Natural killer cell (primary cell): ENCODE measurements at regions not wholly inside any gene's neighbourhood (a gene's known extent, or its start where the extent isn't known, plus 50 kb on each side); places are given as distances from the start of the nearest gene placed in this dataset.

Experiments used
- ATAC-seq, 3 donors: fragments of 150-1000 bp in 2 of 3; fragments of 200-7000 bp in 1 of 3; cut with Tn5 transposase; 1 replicate in 1 of 3; 2 replicates in 2 of 3; pipeline ENCODE4 v1.10.0; 2021; ENCODE audit warnings: mild to moderate bottlenecking in 2 of 3, moderate library complexity in 2 of 3
- DNase-seq, 2 donors: peaks; one replicate each; pipeline versions ENCODE4 v3.0.0 to v3.0.0-alpha.2; 2013 to 2021; ENCODE audit warnings: mixed read lengths in 1 of 2
- H3K27ac ChIP-seq: one replicate; pipeline ENCODE4 v1.5.1; 2013; ENCODE audit warnings: mild to moderate bottlenecking, low read length
- H3K27me3 ChIP-seq: one replicate; pipeline ENCODE4 v1.6.1; 2013; ENCODE audit warnings: low read length; ENCODE audit not compliant: control insufficient read depth, insufficient read depth
- H3K36me3 ChIP-seq: one replicate; pipeline ENCODE4 v1.6.1; 2013; ENCODE audit warnings: low read length; ENCODE audit not compliant: control insufficient read depth, insufficient read depth
- H3K4me1 ChIP-seq: one replicate; pipeline ENCODE4 v1.6.1; 2013; ENCODE audit warnings: low read length; ENCODE audit not compliant: control insufficient read depth, insufficient read depth
- H3K4me3 ChIP-seq: one replicate; pipeline ENCODE4 v1.5.1; 2013; ENCODE audit warnings: low read length
- H3K9me3 ChIP-seq: one replicate; pipeline ENCODE4 v1.6.1; 2013; ENCODE audit warnings: low read length; ENCODE audit not compliant: control insufficient read depth, insufficient read depth
- H3K27ac Mint-ChIP-seq, 2 donors: one replicate each; pipeline ENCODE4 v1.8.0; 2022; ENCODE audit warnings: mild to moderate bottlenecking in 2 of 2, mixed read lengths in 2 of 2, moderate library complexity in 1 of 2
- H3K27me3 Mint-ChIP-seq, 2 donors: one replicate each; pipeline ENCODE4 v1.8.0; 2022; ENCODE audit warnings: low read depth in 2 of 2, mixed read lengths in 2 of 2
- H3K36me3 Mint-ChIP-seq: one replicate; pipeline ENCODE4 v1.8.0; 2022; ENCODE audit warnings: mixed read lengths
- H3K4me1 Mint-ChIP-seq, 2 donors: one replicate each; pipeline ENCODE4 v1.8.0; 2022; ENCODE audit warnings: mixed read lengths in 2 of 2
- H3K4me3 Mint-ChIP-seq: one replicate; pipeline ENCODE4 v1.8.0; 2022; ENCODE audit warnings: mild to moderate bottlenecking, moderate library complexity, mixed read lengths
- H3K9me3 Mint-ChIP-seq, 2 donors: one replicate each; pipeline ENCODE4 v1.8.0; 2022; ENCODE audit warnings: mixed read lengths in 2 of 2
- WGBS: methylation state at CpG from one replicate; pipeline ENCODE4 v1.1.7; 2013; ENCODE audit warnings: missing lambda C conversion rate; ENCODE audit not compliant: insufficient coverage; 5-methylcytosine and 5-hydroxymethylcytosine counted together
- intact Hi-C: fragments of 100-400 bp; cut with micrococcal nuclease; formaldehyde crosslinking; loops from one replicate; pipeline ENCODE4 v1.14.2; 2022
- TF ChIP-seq, protein P1 (sequence below): fragments of 200-600 bp; IDR thresholded peaks from one replicate; pipeline ENCODE4 v1.8.0; 2022; ENCODE audit warnings: antibody characterized with exemption

DNA sequence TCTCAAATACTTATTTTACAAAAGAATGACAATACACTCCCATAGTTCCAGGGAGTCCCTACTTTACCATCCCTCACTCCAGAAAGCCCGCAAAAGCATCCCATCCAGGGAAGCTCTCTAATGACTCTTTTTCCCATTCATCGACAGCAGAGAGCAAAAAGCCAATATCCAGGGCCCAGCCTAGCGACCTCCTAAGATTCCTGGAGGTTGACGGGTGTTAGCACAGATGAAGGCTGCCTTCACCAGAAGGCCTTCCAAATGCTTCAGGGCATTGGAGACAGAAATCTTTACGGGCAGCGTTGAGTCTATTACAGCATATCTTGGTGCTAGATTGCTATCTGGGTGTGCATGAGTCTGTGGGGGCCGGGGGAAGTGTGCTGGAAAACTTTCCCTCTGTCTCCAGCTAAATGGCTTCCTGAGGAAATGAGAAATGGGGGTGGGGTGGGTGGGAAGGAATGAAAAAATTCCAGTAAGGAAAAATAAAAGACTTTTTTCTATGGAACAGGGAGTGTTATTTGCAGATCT is 136.6 kb downstream of the PROX1 start:
- Histone ChIP-seq H3K27ac (no peak overlapping the region), H3K9me3 (no peaks in the 10 kb centered on the region), H3K27me3 (no peaks in the 10 kb centered on the region), H3K36me3 (no peaks in the 10 kb centered on the region), H3K4me1 (no peaks in the 10 kb centered on the region), H3K4me3 (no peak overlapping the region)
- peaks cover 2% of the 10 kb centered on the region in 2 donors for H3K9me3 Mint-ChIP-seq
- DNase-seq (no peak), ATAC-seq (no peak)
- H3K4me3 Mint-ChIP-seq, result no peak overlapping the region
- peaks cover 0 to 9% of the 10 kb centered on the region in 2 donors for H3K27me3 Mint-ChIP-seq
- H3K36me3 Mint-ChIP-seq, result no peaks in the 10 kb centered on the region
- TF ChIP-seq, protein P1, sequence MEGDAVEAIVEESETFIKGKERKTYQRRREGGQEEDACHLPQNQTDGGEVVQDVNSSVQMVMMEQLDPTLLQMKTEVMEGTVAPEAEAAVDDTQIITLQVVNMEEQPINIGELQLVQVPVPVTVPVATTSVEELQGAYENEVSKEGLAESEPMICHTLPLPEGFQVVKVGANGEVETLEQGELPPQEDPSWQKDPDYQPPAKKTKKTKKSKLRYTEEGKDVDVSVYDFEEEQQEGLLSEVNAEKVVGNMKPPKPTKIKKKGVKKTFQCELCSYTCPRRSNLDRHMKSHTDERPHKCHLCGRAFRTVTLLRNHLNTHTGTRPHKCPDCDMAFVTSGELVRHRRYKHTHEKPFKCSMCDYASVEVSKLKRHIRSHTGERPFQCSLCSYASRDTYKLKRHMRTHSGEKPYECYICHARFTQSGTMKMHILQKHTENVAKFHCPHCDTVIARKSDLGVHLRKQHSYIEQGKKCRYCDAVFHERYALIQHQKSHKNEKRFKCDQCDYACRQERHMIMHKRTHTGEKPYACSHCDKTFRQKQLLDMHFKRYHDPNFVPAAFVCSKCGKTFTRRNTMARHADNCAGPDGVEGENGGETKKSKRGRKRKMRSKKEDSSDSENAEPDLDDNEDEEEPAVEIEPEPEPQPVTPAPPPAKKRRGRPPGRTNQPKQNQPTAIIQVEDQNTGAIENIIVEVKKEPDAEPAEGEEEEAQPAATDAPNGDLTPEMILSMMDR, result no peak
- intact Hi-C loops, result no loop called here
- H3K4me1 Mint-ChIP-seq, result no peaks in the 10 kb centered on the region
- H3K27ac Mint-ChIP-seq, result no peak overlapping the region
- 61% methylated on average over 7 of the region's 7 CpGs for WGBS

DNA sequence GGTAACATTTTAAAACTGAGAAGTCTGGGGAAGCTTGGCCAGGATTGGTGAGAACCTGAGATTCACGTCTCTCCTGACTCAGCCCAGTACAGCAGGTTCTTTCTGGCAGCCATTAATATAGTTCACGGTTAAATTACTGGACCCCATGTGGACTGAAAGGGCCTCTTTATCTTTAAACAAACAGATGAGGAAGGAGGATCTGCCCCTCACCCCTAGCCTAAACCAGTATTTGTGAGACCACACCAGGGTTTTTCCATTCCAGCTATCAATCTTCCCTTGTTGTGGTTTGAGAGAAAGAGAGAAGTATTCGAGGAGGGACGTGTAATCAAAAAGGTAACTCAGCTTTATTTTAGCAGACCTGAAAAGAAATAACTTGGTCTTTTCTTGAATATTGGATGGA is 137.1 kb downstream of the PROX1 start:
- intact Hi-C loops, result no loop called here

DNA sequence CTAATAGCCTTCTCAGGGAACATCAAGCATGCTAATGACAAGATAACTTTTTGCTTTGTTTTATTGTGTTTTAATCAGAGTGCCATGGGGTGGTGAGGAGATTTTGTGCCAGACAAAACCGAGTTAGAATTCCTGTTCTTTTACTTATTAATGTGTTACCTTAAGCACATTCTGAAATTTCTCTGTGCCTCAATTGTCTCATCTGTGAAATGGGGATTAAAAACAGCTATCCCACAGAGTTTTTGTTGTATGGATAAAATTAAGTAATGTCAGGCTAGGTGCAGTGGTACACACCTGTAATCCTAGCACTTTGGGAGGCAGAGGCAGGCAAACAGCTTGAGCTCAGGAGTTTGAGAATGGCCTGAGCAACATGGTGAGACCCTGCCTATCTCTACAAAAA is 138.0 kb downstream of the PROX1 start:
- Mint-ChIP-seq H3K27me3 (peaks cover 0 to 9% of the 10 kb centered on the region in 2 donors), H3K4me1 (no peaks in the 10 kb centered on the region), H3K36me3 (no peaks in the 10 kb centered on the region), H3K9me3 (no peaks in the 10 kb centered on the region), H3K4me3 (no peak overlapping the region), H3K27ac (no peak overlapping the region)
- Histone ChIP-seq H3K4me1 (no peaks in the 10 kb centered on the region), H3K36me3 (no peaks in the 10 kb centered on the region), H3K27me3 (no peaks in the 10 kb centered on the region), H3K9me3 (no peaks in the 10 kb centered on the region), H3K27ac (no peak overlapping the region), H3K4me3 (no peak overlapping the region)
- DNase-seq (no peak), ATAC-seq (no peak)
- TF ChIP-seq, protein P1, result no peak
- intact Hi-C loops, result no loop called here
- WGBS, result no CpG with 5 or more reads among the region's 1 CpG

More for the DNA sequence above, 137.1 kb downstream of the PROX1 start:
- DNase-seq (no peak), ATAC-seq (no peak)
- Mint-ChIP-seq H3K9me3 (no peaks in the 10 kb centered on the region), H3K27ac (no peak overlapping the region), H3K4me1 (no peaks in the 10 kb centered on the region), H3K36me3 (no peaks in the 10 kb centered on the region), H3K4me3 (no peak overlapping the region), H3K27me3 (peaks cover 0 to 9% of the 10 kb centered on the region in 2 donors)
- no peaks in the 10 kb centered on the region for H3K4me1 ChIP-seq
- H3K36me3 ChIP-seq, result no peaks in the 10 kb centered on the region
- H3K9me3 ChIP-seq, result no peaks in the 10 kb centered on the region
- no peak overlapping the region for H3K4me3 ChIP-seq
- TF ChIP-seq, protein P1, result no peak
- 21% methylated on average over 2 of the region's 4 CpGs for WGBS
- H3K27me3 ChIP-seq, result no peaks in the 10 kb centered on the region
- no peak overlapping the region for H3K27ac ChIP-seq

DNA sequence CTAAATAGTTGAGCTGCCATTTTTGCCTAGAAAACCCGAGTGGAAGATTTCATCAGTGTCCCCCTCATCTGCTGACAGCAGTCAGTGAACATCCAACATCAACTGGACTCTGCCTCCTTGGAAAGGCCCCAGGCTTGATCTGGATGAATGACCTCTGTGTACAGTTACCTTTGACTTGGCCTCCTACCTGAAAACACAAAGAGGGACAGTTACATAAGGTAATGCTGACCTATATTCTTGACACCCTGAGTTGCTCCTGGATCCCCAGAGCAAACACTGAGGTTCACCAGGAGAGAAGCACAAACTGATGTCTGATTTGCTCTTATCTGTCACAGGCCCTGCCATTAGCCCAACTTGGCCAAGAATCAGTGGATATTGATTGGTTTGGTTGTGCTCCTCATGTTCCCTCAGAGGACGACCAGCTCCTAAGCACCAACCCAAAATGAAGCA is 138.9 kb downstream of the PROX1 start:
- ATAC-seq, result no peak
- TF ChIP-seq, protein P1, result no peak
- no peaks in the 10 kb centered on the region for H3K9me3 ChIP-seq
- Mint-ChIP-seq H3K27ac (no peak overlapping the region), H3K4me1 (no peaks in the 10 kb centered on the region), H3K36me3 (no peaks in the 10 kb centered on the region), H3K9me3 (no peaks in the 10 kb centered on the region), H3K4me3 (no peak overlapping the region), H3K27me3 (peaks cover 0 to 7% of the 10 kb centered on the region in 2 donors)
- H3K27me3 ChIP-seq, result no peaks in the 10 kb centered on the region
- DNase-seq, result no peak
- no peaks in the 10 kb centered on the region for H3K4me1 ChIP-seq
- intact Hi-C loops, result no loop called here
- 95% methylated on average over 1 of the region's 2 CpGs for WGBS
- no peaks in the 10 kb centered on the region for H3K36me3 ChIP-seq
- no peak overlapping the region for H3K27ac ChIP-seq
- H3K4me3 ChIP-seq, result no peak overlapping the region
